Naive thymus-derived CD4-positive, alpha-beta T cell (primary cell): ENCODE measurements at regions not wholly inside any gene's neighbourhood (a gene's known extent, or its start where the extent isn't known, plus 50 kb on each side); places are given as distances from the start of the nearest gene placed in this dataset.

ENCODE experiments used
- ATAC-seq: fragments of 150-1000 bp; cut with Tn5 transposase; 2 replicates; pipeline ENCODE4 v1.10.0; 2021; ENCODE audit warnings: mild to moderate bottlenecking, moderate library complexity
- CTCF ChIA-PET: fragments of 350-600 bp; sonication (Branson Sonifier 250); formaldehyde crosslinking; loops from one replicate; lab custom pipeline; 2021; ENCODE audit warnings: antibody characterized with exemption; lab: Charles Lee
- POLR2A ChIA-PET: fragments of 350-600 bp; sonication (Branson Sonifier 250); formaldehyde crosslinking; loops from one replicate; lab custom pipeline; 2021; ENCODE audit warnings: antibody characterized with exemption, inconsistent platforms; lab: Charles Lee
- DNase-seq, 9 donors: peaks; one replicate each; pipeline versions ENCODE4 v3.0.0 to v3.0.0-alpha.2; 2020 to 2022; ENCODE audit warnings: mixed read lengths in 1 of 9
- H3K27ac ChIP-seq: one replicate; pipeline ENCODE4 v1.7.0; 2013; ENCODE audit warnings: mild to moderate bottlenecking, low read depth, low read length, moderate library complexity
- H3K27me3 ChIP-seq, 2 donors: one replicate each; pipeline ENCODE4 v1.7.0; 2013; ENCODE audit warnings: low read length in 2 of 2, mild to moderate bottlenecking in 2 of 2, moderate library complexity in 2 of 2; ENCODE audit not compliant: control insufficient read depth in 2 of 2, insufficient read depth in 2 of 2
- H3K36me3 ChIP-seq, 3 experiments: 1 replicate in 2 of 3; 2 replicates in 1 of 3; pipeline ENCODE4 v1.7.0; 2013; ENCODE audit warnings: low read length in 3 of 3, mild to moderate bottlenecking in 3 of 3, moderate library complexity in 1 of 3; ENCODE audit not compliant: insufficient read depth in 3 of 3, control insufficient read depth in 2 of 3
- H3K4me1 ChIP-seq, 2 donors: one replicate each; pipeline ENCODE4 v1.7.0; 2013; ENCODE audit warnings: low read length in 2 of 2, mild to moderate bottlenecking in 2 of 2, moderate library complexity in 1 of 2; ENCODE audit not compliant: control insufficient read depth in 2 of 2, insufficient read depth in 2 of 2
- H3K4me3 ChIP-seq: 2 replicates; pipeline ENCODE4 v1.7.0; 2013; ENCODE audit warnings: mild to moderate bottlenecking, low read length
- H3K9me3 ChIP-seq, 3 experiments: 1 replicate in 2 of 3; 2 replicates in 1 of 3; pipeline ENCODE4 v1.7.0; 2013; ENCODE audit warnings: low read length in 3 of 3; ENCODE audit not compliant: control insufficient read depth in 2 of 3
- H3K27ac Mint-ChIP-seq, 9 donors: one replicate each; pipeline ENCODE4 v1.8.0; 2020 to 2022; ENCODE audit warnings: mixed read lengths in 9 of 9, mild to moderate bottlenecking in 8 of 9, moderate library complexity in 5 of 9, inconsistent platforms in 2 of 9
- H3K27me3 Mint-ChIP-seq, 5 donors: one replicate each; pipeline ENCODE4 v1.8.0; 2021 to 2022; ENCODE audit warnings: mixed read lengths in 5 of 5, mild to moderate bottlenecking in 1 of 5
- H3K36me3 Mint-ChIP-seq, 5 donors: one replicate each; pipeline ENCODE4 v1.8.0; 2020 to 2022; ENCODE audit warnings: mixed read lengths in 5 of 5, mild to moderate bottlenecking in 3 of 5, inconsistent platforms in 1 of 5
- H3K4me1 Mint-ChIP-seq, 7 donors: one replicate each; pipeline ENCODE4 v1.8.0; 2020 to 2022; ENCODE audit warnings: mixed read lengths in 7 of 7, mild to moderate bottlenecking in 3 of 7, inconsistent platforms in 1 of 7
- H3K4me3 Mint-ChIP-seq, 10 donors: one replicate each; pipeline ENCODE4 v1.8.0; 2020 to 2022; ENCODE audit warnings: mild to moderate bottlenecking in 10 of 10, mixed read lengths in 10 of 10, moderate library complexity in 6 of 10, inconsistent platforms in 2 of 10
- H3K9me3 Mint-ChIP-seq, 11 donors: one replicate each; pipeline ENCODE4 v1.8.0; 2020 to 2022; ENCODE audit warnings: mixed read lengths in 11 of 11, mild to moderate bottlenecking in 4 of 11, inconsistent platforms in 1 of 11, moderate library complexity in 1 of 11
- intact Hi-C, 2 donors: fragments of 100-400 bp; cut with micrococcal nuclease; formaldehyde crosslinking; loops; one replicate each; pipeline ENCODE4 v1.15.1; 2023

DNA sequence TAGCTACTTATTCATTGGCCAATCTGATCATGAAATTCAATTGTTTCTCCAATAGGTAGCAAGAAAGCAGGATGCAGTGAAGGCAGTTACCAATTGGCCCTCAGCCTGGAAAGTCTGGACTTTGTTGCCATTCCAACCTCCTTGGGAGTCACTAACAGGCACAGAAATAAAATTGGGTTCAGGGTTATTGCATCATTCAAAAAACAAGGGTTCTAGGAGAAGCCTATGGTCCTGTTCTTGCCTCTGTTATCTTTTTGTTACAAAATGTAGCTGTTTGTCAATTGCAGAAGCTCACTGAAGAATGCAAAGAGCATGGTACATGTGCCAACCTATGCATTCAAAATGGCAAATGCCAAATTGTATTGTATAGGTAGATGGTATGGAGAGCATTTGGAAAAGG, 51.0 kb upstream of the CCNG1 start:
- Mint-ChIP-seq H3K9me3 (peaks cover 0 to 12% (median 3%) of the 10 kb centered on the region in 11 donors), H3K27me3 (peaks cover 0 to 25% (median 10%) of the 10 kb centered on the region in 5 donors), H3K4me3 (no peak overlapping the region), H3K4me1 (no peaks in the 10 kb centered on the region), H3K27ac (no peak overlapping the region), H3K36me3 (peaks cover 0 to 3% (median 0%) of the 10 kb centered on the region in 5 donors)
- no peak overlapping the region for H3K27ac ChIP-seq
- CTCF ChIA-PET: interaction anchor here (1.2 kb wide), 1 partner anchor 18 kb away, joined by 3 read pairs; no protein-coding TSS in a partner anchor
- H3K9me3 ChIP-seq: no peaks in the 10 kb centered on the region
- intact Hi-C loops: no loop called here
- H3K4me1 ChIP-seq: no peaks in the 10 kb centered on the region
- no peak overlapping the region for H3K4me3 ChIP-seq
- DNase-seq (no peak), ATAC-seq (no peak)
- H3K36me3 ChIP-seq: no peaks in the 10 kb centered on the region
- H3K27me3 ChIP-seq: no peaks in the 10 kb centered on the region
- POLR2A ChIA-PET: interaction anchor here (0.7 kb wide), 1 partner anchor 51 kb away, joined by 3 read pairs; the partner anchor contains the start of gene CCNG1

DNA sequence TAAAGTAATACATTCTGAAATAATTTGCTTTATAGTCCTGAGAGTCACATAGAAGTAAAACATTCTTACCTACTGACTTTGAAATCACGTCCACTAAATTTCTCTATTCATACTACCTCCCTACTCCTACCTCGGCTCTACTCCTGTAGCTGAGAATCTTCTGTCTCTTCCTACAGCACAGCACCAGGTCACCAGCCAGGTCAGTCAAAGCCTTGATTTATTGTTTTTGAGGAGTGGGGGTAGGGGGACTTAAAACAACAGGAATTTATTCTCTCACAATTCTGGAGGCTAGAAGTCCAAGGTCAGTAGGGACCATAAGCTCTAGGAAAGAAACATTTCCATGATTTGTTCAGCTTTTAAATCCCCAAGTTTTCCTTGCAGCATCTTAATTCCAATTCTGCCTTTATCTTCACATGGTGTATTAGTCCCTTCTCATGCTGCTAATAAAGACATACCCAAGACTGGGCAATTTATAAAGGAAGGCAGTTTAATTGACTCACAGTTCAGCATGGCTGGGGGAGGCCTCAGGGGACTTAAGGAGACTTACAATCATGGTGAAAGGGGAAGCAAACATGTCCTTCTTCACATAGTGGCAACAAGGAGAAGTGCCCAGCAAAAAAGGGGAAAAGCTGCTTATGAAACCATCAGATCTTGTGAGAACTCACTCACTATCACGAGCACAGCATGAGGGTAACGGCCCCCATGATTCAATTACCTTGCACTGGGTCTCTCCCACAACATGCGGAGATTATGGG, 49.6 kb upstream of the CCNG1 start:
- intact Hi-C loops: no loop called here
- no peak overlapping the region for H3K27ac Mint-ChIP-seq
- CTCF ChIA-PET: interaction anchor here (0.9 kb wide), 1 partner anchor 21 kb away, joined by 4 read pairs; no protein-coding TSS in a partner anchor

More for the DNA sequence above, 49.6 kb upstream of the CCNG1 start:
- H3K9me3 Mint-ChIP-seq: peaks cover 0 to 13% (median 3%) of the 10 kb centered on the region in 11 donors
- H3K4me3 Mint-ChIP-seq: no peak overlapping the region
- POLR2A ChIA-PET: no interaction called here
- Histone ChIP-seq H3K27ac (no peak overlapping the region), H3K4me1 (no peaks in the 10 kb centered on the region), H3K9me3 (no peaks in the 10 kb centered on the region), H3K27me3 (peaks cover 0 to 4% of the 10 kb centered on the region in 2 donors), H3K36me3 (no peaks in the 10 kb centered on the region), H3K4me3 (no peak overlapping the region)
- no peaks in the 10 kb centered on the region for H3K4me1 Mint-ChIP-seq
- no peaks in the 10 kb centered on the region for H3K36me3 Mint-ChIP-seq
- ATAC-seq (no peak), DNase-seq (no peak)
- peaks cover 2 to 25% (median 17%) of the 10 kb centered on the region in 5 donors for H3K27me3 Mint-ChIP-seq
